Esophagus squamous epithelium (tissue), 5 donors: ENCODE measurements at regions not wholly inside any gene's neighbourhood (a gene's known extent, or its start where the extent isn't known, plus 50 kb on each side); places are given as distances from the start of the nearest gene placed in this dataset.
A peak's percentile ranks its signal among the peaks of the same experiment; 100 is the strongest.

Source experiments
- DNase-seq: peaks from one replicate; lab custom pipeline; 2025; lab: John Stamatoyannopoulos, UW
- H3K27ac ChIP-seq, 4 donors: fragments of 200-600 bp; sonication (generic); one replicate each; pipeline ENCODE4 v1.5.1; 2016 to 2019; ENCODE audit warnings: mild to moderate bottlenecking in 1 of 4
- H3K27me3 ChIP-seq, 4 donors: fragments of 200-600 bp; sonication (generic); 1 replicate in 3 of 4; 2 replicates in 1 of 4; pipeline versions ENCODE4 v1.5.1 to v1.6.0; 2017 to 2021; ENCODE audit warnings: antibody characterized with exemption in 1 of 4
- H3K36me3 ChIP-seq, 3 donors: fragments of 200-600 bp; sonication (generic); one replicate each; pipeline ENCODE4 v1.5.1; 2016 to 2019
- H3K4me1 ChIP-seq, 3 donors: fragments of 200-600 bp; sonication (generic); one replicate each; pipeline ENCODE4 v1.5.1; 2017 to 2019
- H3K4me3 ChIP-seq, 4 donors: fragments of 200-600 bp; sonication (generic); 1 replicate in 3 of 4; 2 replicates in 1 of 4; pipeline ENCODE4 v1.5.1; 2016 to 2019; ENCODE audit warnings: mild to moderate bottlenecking in 2 of 4, moderate library complexity in 1 of 4
- H3K9me3 ChIP-seq, 3 donors: fragments of 200-600 bp; sonication (generic); one replicate each; pipeline ENCODE4 v1.5.1; 2016 to 2019
- CTCF ChIP-seq, 6 experiments: fragments of 450-650 bp in 4 of 6; fragments of 200-600 bp in 2 of 6; sonication (generic) in 2 of 6; IDR thresholded peaks; one replicate each; pipeline ENCODE4 v1.5.1; 2016 to 2019; ENCODE audit warnings: antibody characterized with exemption in 6 of 6, mild to moderate bottlenecking in 4 of 6, moderate library complexity in 4 of 6
- POLR2A ChIP-seq, 4 donors: fragments of 450-650 bp; IDR thresholded peaks; one replicate each; pipeline ENCODE4 v1.6.1; 2017; ENCODE audit warnings: antibody characterized with exemption in 4 of 4, mild to moderate bottlenecking in 4 of 4, moderate library complexity in 3 of 4
- WGBS, 2 donors: methylation state at CpG; one replicate each; pipeline ENCODE4 v1.1.5; 2018; 5-methylcytosine and 5-hydroxymethylcytosine counted together
- intact Hi-C: fragments of 100-400 bp; cut with DNase I; formaldehyde crosslinking; loops from one replicate; pipeline ENCODE4 v1.15.0; 2022
- donor health status: DM: yes; HTN: yes; CAD: no.

GRCh38 chr21:35606578-35606977 is 453.7 kb downstream of the SETD4 start:
- H3K4me3 ChIP-seq, result no peak overlapping the region
- intact Hi-C loops, result no loop called here
- no peak overlapping the region for H3K27ac ChIP-seq
- TF ChIP-seq POLR2A (IDR thresholded peaks at IDR 0.05), result no peak
- no peak for TF ChIP-seq CTCF (IDR thresholded peaks at IDR 0.05)
- 41 to 47% methylated on average over 2 of the region's 2 CpGs for WGBS, 2 donors
- peaks cover 0 to 19% (median 0%) of the 10 kb centered on the region in 4 donors for H3K27me3 ChIP-seq
- H3K36me3 ChIP-seq, result no peaks in the 10 kb centered on the region
- no peaks in the 10 kb centered on the region for H3K9me3 ChIP-seq
- no peak for DNase-seq
- peaks cover 0 to 9% (median 0%) of the 10 kb centered on the region in 3 donors for H3K4me1 ChIP-seq

GRCh38 chr21:35606146-35606545 is 454.2 kb downstream of the SETD4 start:
- H3K9me3 ChIP-seq, result no peaks in the 10 kb centered on the region
- no peaks in the 10 kb centered on the region for H3K36me3 ChIP-seq
- peaks cover 0 to 19% (median 0%) of the 10 kb centered on the region in 4 donors for H3K27me3 ChIP-seq
- DNase-seq, result no peak
- intact Hi-C loops, result no loop called here
- H3K27ac ChIP-seq, result no peak overlapping the region
- TF ChIP-seq POLR2A (IDR thresholded peaks at IDR 0.05) (no peak), CTCF (IDR thresholded peaks at IDR 0.05) (no peak)
- peaks cover 0 to 9% (median 0%) of the 10 kb centered on the region in 3 donors for H3K4me1 ChIP-seq
- WGBS, 2 donors, result 47 to 60% methylated on average over 6 of the region's 6 CpGs
- no peak overlapping the region for H3K4me3 ChIP-seq

- Histone ChIP-seq H3K4me3 (no peak overlapping the region), H3K27me3 (peaks cover 0 to 22% (median 0%) of the 10 kb centered on the region in 4 donors), H3K36me3 (no peaks in the 10 kb centered on the region), H3K4me1 (peaks cover 0 to 5% (median 0%) of the 10 kb centered on the region in 3 donors), H3K27ac (no peak overlapping the region), H3K9me3 (no peaks in the 10 kb centered on the region)
- intact Hi-C loops, result no loop called here
- 78 to 84% methylated on average over 4 to 5 of the region's 5 CpGs for WGBS, 2 donors
- TF ChIP-seq POLR2A (IDR thresholded peaks at IDR 0.05), result no peak
- TF ChIP-seq CTCF (IDR thresholded peaks at IDR 0.05), result peak in 1 of 6 experiments; percentile 14
- DNase-seq, result no peak
These were observed 456.8 kb downstream of the SETD4 start for GRCh38 chr21:35603494-35603893.

GRCh38 chr21:35602811-35603362 is 457.4 kb downstream of the SETD4 start:
- DNase-seq, result no peak
- 43 to 70% methylated on average over 2 of the region's 7 CpGs for WGBS, 2 donors
- intact Hi-C loops, result no loop called here

More at GRCh38 chr21:35602811-35603362, 457.4 kb downstream of the SETD4 start:
- H3K4me3 ChIP-seq, result no peak overlapping the region
- H3K27me3 ChIP-seq, result peaks cover 0 to 28% (median 0%) of the 10 kb centered on the region in 4 donors
- no peak overlapping the region for H3K27ac ChIP-seq
- no peaks in the 10 kb centered on the region for H3K9me3 ChIP-seq
- H3K36me3 ChIP-seq, result no peaks in the 10 kb centered on the region
- TF ChIP-seq POLR2A (IDR thresholded peaks at IDR 0.05) (no peak), CTCF (IDR thresholded peaks at IDR 0.05) (no peak)
- H3K4me1 ChIP-seq, result peaks cover 0 to 5% (median 0%) of the 10 kb centered on the region in 3 donors
